Fibroblast of lung (primary cell): ENCODE measurements at regions not wholly inside any gene's neighbourhood (a gene's known extent, or its start where the extent isn't known, plus 50 kb on each side); places are given as distances from the start of the nearest gene placed in this dataset.

Source experiments
- DNase-seq, 2 donors: peaks; one replicate each; pipeline versions ENCODE4 v3.0.0 to v3.0.0-alpha.2; 2010; ENCODE audit warnings: low read depth in 2 of 2
- H2AFZ ChIP-seq: 2 replicates; pipeline ENCODE4 v1.5.1; 2012; ENCODE audit warnings: low read length, control low read depth, inconsistent platforms
- H3K27ac ChIP-seq: 2 replicates; pipeline ENCODE4 v1.5.1; 2011; ENCODE audit warnings: low read length, control low read depth; ENCODE audit not compliant: insufficient read depth
- H3K27me3 ChIP-seq: 2 replicates; pipeline ENCODE4 v1.5.1; 2011; ENCODE audit warnings: mild to moderate bottlenecking, low read length; ENCODE audit not compliant: control insufficient read depth, insufficient read depth
- H3K36me3 ChIP-seq: 2 replicates; pipeline ENCODE4 v1.5.1; 2011; ENCODE audit warnings: low read length; ENCODE audit not compliant: control insufficient read depth, insufficient read depth
- H3K4me1 ChIP-seq: 2 replicates; pipeline ENCODE4 v1.5.1; 2011; ENCODE audit warnings: low read length; ENCODE audit not compliant: control insufficient read depth, insufficient read depth; ENCODE audit errors: extremely low read depth
- H3K4me2 ChIP-seq: 2 replicates; pipeline ENCODE4 v1.5.1; 2011; ENCODE audit warnings: low read length, control low read depth; ENCODE audit not compliant: insufficient read depth; ENCODE audit errors: extremely low read depth
- H3K4me3 ChIP-seq, 4 experiments: fragments of 200-600 bp in 1 of 4; sonication (generic) in 1 of 4; replicated peaks in 1 of 4; 2 replicates each; pipeline ENCODE4 v1.5.1; 2011 to 2016; ENCODE audit warnings: low read length in 4 of 4, low read depth in 3 of 4, mild to moderate bottlenecking in 3 of 4, control low read depth in 2 of 4, inconsistent platforms in 1 of 4, mixed read lengths in 1 of 4; ENCODE audit not compliant: insufficient read depth in 1 of 4; ENCODE audit errors: control extremely low read depth in 1 of 4
- H3K79me2 ChIP-seq: 2 replicates; pipeline ENCODE4 v1.5.1; 2012; ENCODE audit warnings: mild to moderate bottlenecking, low read length, inconsistent platforms; ENCODE audit not compliant: control insufficient read depth, insufficient read depth
- H3K9ac ChIP-seq: 2 replicates; pipeline ENCODE4 v1.5.1; 2011; ENCODE audit warnings: mild to moderate bottlenecking, low read length, control low read depth; ENCODE audit not compliant: insufficient read depth
- H3K9me3 ChIP-seq: 2 replicates; pipeline ENCODE4 v1.5.1; 2012; ENCODE audit warnings: low read depth, low read length; ENCODE audit not compliant: control insufficient read depth, insufficient read depth
- H4K20me1 ChIP-seq: 2 replicates; pipeline ENCODE4 v1.5.1; 2011; ENCODE audit warnings: low read length; ENCODE audit not compliant: control insufficient read depth, insufficient read depth; ENCODE audit errors: extremely low read depth
- CTCF ChIP-seq, 2 donors: IDR thresholded peaks in 1 of 2; conservative IDR thresholded peaks in 1 of 2; 1 replicate in 1 of 2; 2 replicates in 1 of 2; pipeline ENCODE4 v1.5.1; 2011 to 2012; ENCODE audit warnings: low read length in 2 of 2, control low read depth in 1 of 2, inconsistent platforms in 1 of 2, low read depth in 1 of 2, mild to moderate bottlenecking in 1 of 2
- EZH2 ChIP-seq: IDR thresholded peaks from 2 replicates; pipeline ENCODE4 v1.5.1; 2012; ENCODE audit warnings: low read length, control low read depth, mild to moderate bottlenecking; ENCODE audit errors: missing control alignments

GRCh38 chr1:36583980-36584782 lies 101.5 kb upstream of the CSF3R start:
- TF ChIP-seq CTCF (conservative IDR thresholded peaks at IDR 0.05 in 1 of 2, IDR thresholded peaks at IDR 0.05 in 1 of 2; ENCODE audit: low read depth in 1 of 2, low read length in 2 of 2): no peak
- no peak for TF ChIP-seq EZH2
- Histone ChIP-seq H4K20me1 (no peaks in the 10 kb centered on the region), H3K36me3 (no peaks in the 10 kb centered on the region), H3K4me3 (no peak overlapping the region), H3K4me1 (no peaks in the 10 kb centered on the region), H3K9me3 (no peaks in the 10 kb centered on the region), H3K79me2 (no peaks in the 10 kb centered on the region), H3K27ac (no peak overlapping the region), H3K9ac (no peak overlapping the region), H3K4me2 (no peak overlapping the region), H3K27me3 (no peaks in the 10 kb centered on the region), H2AFZ (no peak overlapping the region)
- no peak for DNase-seq

DNA sequence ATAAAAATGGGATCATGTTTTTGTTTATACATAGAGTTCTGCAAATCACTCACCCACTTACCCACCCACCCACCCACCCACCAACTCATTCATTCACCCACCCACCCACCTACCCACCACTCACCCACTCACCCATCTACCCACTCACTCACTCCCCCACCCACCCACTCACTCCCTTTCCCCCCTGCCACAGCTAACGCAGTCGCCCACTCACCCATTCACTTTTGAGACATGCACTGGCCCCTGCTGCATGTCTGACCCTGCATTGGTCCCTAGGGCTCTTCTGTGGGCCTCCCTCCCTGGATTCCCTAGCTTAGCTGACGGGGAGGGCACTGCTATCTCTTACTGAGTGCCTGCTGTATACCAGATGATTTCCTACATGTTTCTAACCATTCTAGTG lies 100.4 kb upstream of the CSF3R start:
- no peak overlapping the region for H2AFZ ChIP-seq
- no peaks in the 10 kb centered on the region for H3K4me1 ChIP-seq
- H3K79me2 ChIP-seq: no peaks in the 10 kb centered on the region
- no peak overlapping the region for H3K4me2 ChIP-seq
- H3K4me3 ChIP-seq: no peak overlapping the region
- no peak for TF ChIP-seq CTCF (conservative IDR thresholded peaks at IDR 0.05 in 1 of 2, IDR thresholded peaks at IDR 0.05 in 1 of 2; ENCODE audit: low read depth in 1 of 2, low read length in 2 of 2)
- no peak for TF ChIP-seq EZH2
- H3K27me3 ChIP-seq: no peaks in the 10 kb centered on the region
- no peaks in the 10 kb centered on the region for H3K36me3 ChIP-seq
- no peak overlapping the region for H3K27ac ChIP-seq
- no peaks in the 10 kb centered on the region for H4K20me1 ChIP-seq
- no peak overlapping the region for H3K9ac ChIP-seq
- no peaks in the 10 kb centered on the region for H3K9me3 ChIP-seq
- no peak for DNase-seq

- Histone ChIP-seq H3K27ac (no peak overlapping the region), H3K4me1 (no peaks in the 10 kb centered on the region), H3K4me2 (no peak overlapping the region), H2AFZ (no peak overlapping the region), H3K27me3 (no peaks in the 10 kb centered on the region), H3K9ac (no peak overlapping the region), H4K20me1 (no peaks in the 10 kb centered on the region), H3K79me2 (no peaks in the 10 kb centered on the region), H3K9me3 (no peaks in the 10 kb centered on the region), H3K36me3 (no peaks in the 10 kb centered on the region), H3K4me3 (no peak overlapping the region)
- no peak for DNase-seq
- TF ChIP-seq EZH2 (no peak), CTCF (conservative IDR thresholded peaks at IDR 0.05 in 1 of 2, IDR thresholded peaks at IDR 0.05 in 1 of 2; ENCODE audit: low read depth in 1 of 2, low read length in 2 of 2) (no peak)
These were observed 99.5 kb upstream of the CSF3R start for GRCh38 chr1:36582066-36582755.
